Cardiac muscle cell (in vitro differentiated cells and primary cell): ENCODE measurements at regions not wholly inside any gene's neighbourhood (a gene's known extent, or its start where the extent isn't known, plus 50 kb on each side); places are given as distances from the start of the nearest gene placed in this dataset.
"Not testable (repeated sequence)": the region's sequence is repeated elsewhere in the genome, so short reads cannot be mapped to it uniquely, and the experiment has no call there.

ENCODE experiments used
- DNase-seq, 2 donors: peaks; one replicate each; pipeline versions ENCODE4 v3.0.0 to v3.0.0-alpha.2; 2010 to 2017; ENCODE audit warnings: low read depth in 1 of 2, low spot score in 1 of 2
- H3K27ac ChIP-seq: fragments of 200-600 bp; sonication (generic); 2 replicates; pipeline ENCODE4 v1.5.1; 2016
- H3K27me3 ChIP-seq: fragments of 200-600 bp; sonication (generic); 2 replicates; pipeline ENCODE4 v1.6.0; 2016; ENCODE audit warnings: control low read depth
- H3K36me3 ChIP-seq: fragments of 200-600 bp; sonication (generic); 2 replicates; pipeline ENCODE4 v1.5.1; 2016; ENCODE audit warnings: control low read depth
- H3K4me1 ChIP-seq: fragments of 200-600 bp; sonication (generic); 2 replicates; pipeline ENCODE4 v1.8.1; 2017; ENCODE audit warnings: low read depth, mild to moderate bottlenecking, mixed run types
- H3K4me3 ChIP-seq: fragments of 200-600 bp; sonication (generic); 2 replicates; pipeline ENCODE4 v1.5.1; 2016; ENCODE audit warnings: mild to moderate bottlenecking
- H3K9me3 ChIP-seq: fragments of 200-600 bp; sonication (generic); 2 replicates; pipeline ENCODE4 v1.5.1; 2017; ENCODE audit warnings: low read depth, mild to moderate bottlenecking, control low read depth
- CTCF ChIP-seq: IDR thresholded peaks from 2 replicates; pipeline ENCODE4 v1.5.1; 2012; ENCODE audit warnings: low read depth, mild to moderate bottlenecking, low read length

DNA sequence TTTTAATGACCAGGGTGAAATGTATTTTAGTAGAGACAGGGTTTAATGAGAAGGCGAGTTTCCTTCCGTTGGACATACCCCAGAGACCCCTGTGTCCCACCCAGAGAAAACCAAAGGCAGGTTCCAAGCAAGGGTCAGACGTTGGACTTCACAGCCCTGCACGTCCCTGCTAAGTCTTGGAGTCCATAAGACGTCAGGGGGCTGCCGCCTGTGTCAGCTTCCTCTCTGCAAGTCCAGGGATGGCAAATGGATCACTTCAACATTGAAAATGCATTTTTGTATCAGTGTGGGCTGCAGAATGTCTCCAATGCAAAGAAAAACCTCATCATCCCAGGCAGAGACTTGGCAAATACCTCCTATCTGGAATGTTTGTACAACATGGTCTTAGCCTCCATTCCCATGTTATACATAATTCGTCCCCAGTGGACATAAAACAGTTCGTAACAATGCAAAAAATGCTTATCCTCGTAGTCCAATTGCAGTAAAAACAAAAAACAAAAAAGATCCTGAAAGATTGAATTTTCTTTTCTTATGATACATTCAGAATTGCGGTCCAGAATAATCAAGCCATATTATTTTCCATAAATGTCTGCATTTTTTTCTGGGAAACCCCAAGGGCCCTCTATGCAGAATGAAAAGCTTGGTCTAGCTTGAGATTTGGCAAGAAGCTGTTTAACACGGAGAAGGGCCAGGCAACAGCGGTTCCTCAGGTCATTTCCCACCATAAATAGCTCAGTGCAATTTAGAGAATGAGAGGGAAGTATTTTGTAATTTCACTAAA lies 190.9 kb downstream of the SHOX start:
- TF ChIP-seq CTCF = no peak
- no peak for DNase-seq
- no peak overlapping the region for H3K27ac ChIP-seq
- H3K9me3 ChIP-seq = no peaks in the 10 kb centered on the region
- no peaks in the 10 kb centered on the region for H3K4me1 ChIP-seq
- H3K27me3 ChIP-seq = no peaks in the 10 kb centered on the region
- no peak overlapping the region for H3K4me3 ChIP-seq
- H3K36me3 ChIP-seq = no peaks in the 10 kb centered on the region

GRCh38 chrX:819684-820083 lies 189.1 kb downstream of the SHOX start:
- H3K4me1 ChIP-seq = no peaks in the 10 kb centered on the region
- H3K27ac ChIP-seq = no peak overlapping the region
- no peaks in the 10 kb centered on the region for H3K27me3 ChIP-seq
- no peak overlapping the region for H3K4me3 ChIP-seq
- no peak for DNase-seq
- no peaks in the 10 kb centered on the region for H3K36me3 ChIP-seq
- no peak for TF ChIP-seq CTCF
- H3K9me3 ChIP-seq = no peaks in the 10 kb centered on the region

DNA sequence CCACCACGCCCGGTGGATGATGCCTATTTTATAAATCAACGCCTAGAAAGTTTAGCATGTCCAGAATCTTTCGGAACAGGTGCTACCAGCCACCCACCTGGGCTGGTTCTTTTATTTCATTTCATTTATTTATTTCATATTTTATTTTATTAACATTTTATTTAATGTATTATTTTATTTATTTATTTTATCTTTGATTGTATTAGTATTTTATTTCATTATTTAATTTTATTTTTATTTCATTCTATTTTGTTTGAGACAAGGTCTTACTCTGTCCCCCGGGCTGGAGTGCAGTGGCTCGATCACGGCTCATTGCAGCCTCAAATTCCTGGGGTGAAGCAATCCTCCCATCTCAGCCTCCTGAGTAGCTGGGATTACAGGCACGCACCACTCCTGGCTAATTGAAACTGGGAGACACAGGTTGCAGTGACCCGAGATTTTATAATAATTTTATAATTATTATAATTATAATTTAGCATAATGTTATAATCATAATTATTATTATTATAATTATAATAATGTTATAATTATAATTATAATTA lies 187.2 kb downstream of the SHOX start:
- Histone ChIP-seq H3K27me3 (no peaks in the 10 kb centered on the region), H3K4me1 (no peaks in the 10 kb centered on the region), H3K9me3 (no peaks in the 10 kb centered on the region), H3K36me3 (no peaks in the 10 kb centered on the region), H3K27ac (no peak overlapping the region), H3K4me3 (no peak overlapping the region)
- no peak for TF ChIP-seq CTCF
- no peak for DNase-seq

- H3K4me3 ChIP-seq, H3K36me3 ChIP-seq, H3K27me3 ChIP-seq, H3K27ac ChIP-seq, DNase-seq, H3K4me1 ChIP-seq, H3K9me3 ChIP-seq: not testable (repeated sequence)
These were observed 186.6 kb downstream of the SHOX start for GRCh38 chrX:817147-817546.

DNA sequence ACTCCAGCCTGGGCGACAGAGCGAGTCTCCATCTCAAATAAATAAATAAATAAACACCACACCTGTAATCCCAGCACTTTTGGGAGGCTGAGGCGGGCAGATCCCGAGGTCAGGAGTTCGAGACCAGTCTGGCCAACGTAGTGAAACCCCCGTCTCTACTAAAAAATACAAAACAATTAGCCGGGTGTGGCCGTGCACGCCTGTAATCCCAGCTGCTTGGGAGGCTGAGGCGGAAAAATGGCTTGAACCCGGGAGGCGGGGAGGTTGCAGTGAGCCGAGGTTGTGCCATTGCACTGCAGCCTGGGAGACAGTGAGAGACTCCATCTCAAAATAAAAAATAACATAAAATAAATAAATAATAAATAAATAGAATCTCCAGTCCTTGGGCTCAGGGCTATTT lies 185.8 kb downstream of the SHOX start:
- no peak for TF ChIP-seq CTCF
- Histone ChIP-seq H3K27ac (no peak overlapping the region), H3K9me3 (no peaks in the 10 kb centered on the region), H3K27me3 (no peaks in the 10 kb centered on the region), H3K4me3 (no peak overlapping the region), H3K4me1 (no peaks in the 10 kb centered on the region), H3K36me3 (no peaks in the 10 kb centered on the region)
- no peak for DNase-seq

- no peaks in the 10 kb centered on the region for H3K27me3 ChIP-seq
- TF ChIP-seq CTCF = no peak
- no peaks in the 10 kb centered on the region for H3K9me3 ChIP-seq
- H3K27ac ChIP-seq = no peak overlapping the region
- no peak overlapping the region for H3K4me3 ChIP-seq
- no peaks in the 10 kb centered on the region for H3K4me1 ChIP-seq
- no peak for DNase-seq
- no peaks in the 10 kb centered on the region for H3K36me3 ChIP-seq
These were observed 179.6 kb downstream of the SHOX start for GRCh38 chrX:810186-810585.
